NCI-H69 (cell line): ENCODE measurements at regions not wholly inside any gene's neighbourhood (a gene's known extent, or its start where the extent isn't known, plus 50 kb on each side); places are given as distances from the start of the nearest gene placed in this dataset.

ENCODE experiments used
- DNase-seq: peaks from one replicate; lab custom pipeline; 2025; lab: John Stamatoyannopoulos, UW

DNA sequence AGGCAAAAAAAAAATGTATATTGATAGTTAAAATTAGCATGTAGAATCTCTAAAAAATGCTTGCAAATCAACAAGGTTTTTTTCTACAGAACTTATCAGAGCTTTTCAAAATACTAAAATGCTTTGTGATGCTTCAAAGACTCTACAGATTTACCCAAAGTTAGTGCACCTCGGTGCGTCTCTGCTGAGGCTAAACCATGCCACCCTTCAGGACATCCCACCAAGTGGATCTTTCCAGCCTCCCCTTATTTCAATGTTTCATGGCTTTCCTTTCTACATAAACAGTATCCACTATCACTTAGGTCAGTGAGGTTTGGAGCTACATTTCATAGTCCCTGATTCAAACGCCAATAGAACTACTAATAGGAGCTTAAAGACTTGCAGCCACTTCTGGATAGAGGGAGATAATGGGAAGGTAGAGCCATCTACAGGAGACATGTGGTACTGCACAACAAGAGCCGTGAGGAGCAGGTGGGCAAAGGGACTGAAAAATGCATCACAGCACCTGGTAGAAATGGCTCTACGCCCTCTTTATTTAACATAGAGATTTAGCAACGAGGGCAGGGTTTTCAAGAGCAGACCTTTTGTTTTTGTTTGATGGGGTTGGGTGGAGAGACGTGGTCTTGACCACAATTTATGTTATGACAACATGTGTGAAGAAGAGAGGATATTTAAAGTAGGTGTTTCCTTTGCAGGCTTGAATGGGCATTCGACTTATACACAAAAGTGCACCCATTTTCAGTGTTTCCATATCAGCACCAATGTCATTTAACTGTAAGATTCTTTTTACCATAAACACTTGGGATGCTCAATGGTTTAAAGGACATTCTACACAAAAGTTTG lies 56.1 kb upstream of the SLC35G4 start:
- DNase-seq = peak; percentile 56

GRCh38 chr18:11548916-11549551 lies 60.4 kb upstream of the SLC35G4 start:
- DNase-seq = no peak

DNA sequence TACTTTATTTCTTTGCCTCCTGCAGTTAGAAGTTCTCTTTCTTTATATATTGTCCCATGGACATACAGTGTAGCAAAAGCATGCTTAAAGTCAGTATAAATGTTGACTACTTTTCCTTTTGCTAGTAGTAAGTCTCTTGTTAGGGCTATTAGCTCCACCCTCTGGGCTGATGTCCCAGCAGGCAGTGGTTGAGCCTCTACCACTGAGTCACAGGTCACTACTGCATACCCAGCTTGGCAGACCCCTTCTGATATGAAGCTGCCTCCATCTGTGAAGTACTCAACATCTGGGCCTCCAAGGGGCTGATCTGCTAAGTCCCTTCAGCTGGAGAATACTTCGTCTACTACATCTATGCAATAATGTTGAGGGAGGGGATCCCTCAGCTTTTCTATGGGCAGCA lies 61.0 kb upstream of the SLC35G4 start:
- DNase-seq = no peak

DNA sequence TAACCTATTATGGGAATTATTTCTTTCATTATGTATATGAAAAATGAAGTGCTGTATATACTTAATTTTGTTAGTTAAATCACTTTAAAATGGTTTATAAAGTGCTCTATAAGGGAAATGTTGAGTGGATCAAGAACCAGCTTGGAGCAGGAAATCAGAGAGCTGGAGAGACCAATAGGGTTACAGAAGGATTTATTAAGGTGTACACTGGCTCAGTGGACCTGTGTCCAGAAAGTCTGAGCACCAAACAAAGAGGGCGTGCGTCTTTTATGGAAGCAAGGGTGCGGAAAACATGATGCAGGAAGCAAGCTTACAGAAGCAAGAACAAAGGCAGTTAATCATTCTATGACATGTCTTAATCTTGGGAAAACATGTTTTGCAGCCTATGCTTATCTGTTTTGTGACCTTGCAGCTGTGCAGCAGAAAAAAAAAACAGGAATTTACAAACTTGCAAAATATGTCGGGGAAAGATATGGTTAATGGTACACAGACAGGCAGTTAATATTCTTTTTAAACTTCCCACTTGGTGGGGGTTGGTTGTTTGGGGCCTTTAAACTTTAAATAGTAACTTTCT lies 65.2 kb upstream of the SLC35G4 start:
- no peak for DNase-seq

- no peak for DNase-seq
Measured at GRCh38 chr18:11541179-11541578, 68.2 kb upstream of the SLC35G4 start.

DNA sequence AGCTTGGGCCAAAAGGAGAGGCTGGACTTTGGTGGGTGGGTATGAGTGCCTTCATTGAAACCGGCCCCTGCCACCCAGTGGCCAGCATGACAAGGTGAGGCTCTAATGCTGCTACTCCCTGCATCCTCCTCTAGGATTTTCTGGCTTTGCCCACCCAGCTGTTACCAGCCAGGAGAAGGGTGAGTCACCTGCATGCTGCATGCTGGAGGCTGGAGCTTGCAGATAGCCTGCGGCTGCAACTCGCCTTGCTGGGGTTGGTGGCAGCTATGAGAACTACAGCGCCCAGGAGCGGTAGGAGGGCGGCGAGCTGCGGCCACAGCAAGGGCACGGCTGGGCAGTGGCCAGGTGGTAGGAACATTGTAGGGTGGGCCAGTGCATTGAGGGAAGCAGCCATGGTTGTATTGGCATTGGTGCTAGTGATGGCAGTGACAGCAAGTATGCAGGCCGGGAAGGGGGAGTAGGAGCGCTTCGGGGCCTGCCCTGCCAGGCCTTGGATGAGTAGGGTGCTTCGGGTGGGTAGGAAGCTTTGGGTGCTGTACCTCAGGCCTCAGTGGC lies 75.4 kb upstream of the SLC35G4 start:
- DNase-seq = no peak

- DNase-seq = no peak
Measured at GRCh38 chr18:11533513-11533890, 75.9 kb upstream of the SLC35G4 start.

GRCh38 chr18:11532758-11533512 lies 76.5 kb upstream of the SLC35G4 start:
- DNase-seq = no peak

DNA sequence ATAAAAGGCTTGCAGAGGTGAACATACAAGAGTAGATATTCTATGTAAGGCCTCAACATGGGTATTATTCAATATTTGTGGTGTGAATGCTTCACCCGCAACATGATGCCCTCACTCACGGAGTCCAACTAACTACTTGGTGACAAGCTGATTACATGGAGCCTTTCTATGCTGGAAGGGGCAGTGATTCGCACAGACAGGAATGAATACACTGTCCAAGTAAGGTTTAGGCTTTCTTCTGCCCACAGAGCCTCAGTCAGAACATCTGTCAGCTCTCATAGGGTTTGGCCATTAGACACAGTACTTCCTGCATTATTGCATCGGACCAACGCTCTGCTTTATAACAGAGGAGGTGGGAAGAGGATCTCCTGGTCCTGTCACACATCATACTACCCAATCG lies 80.3 kb upstream of the SLC35G4 start:
- DNase-seq = no peak

- no peak for DNase-seq
Measured at GRCh38 chr18:11526675-11527074, 82.7 kb upstream of the SLC35G4 start.

- DNase-seq = no peak
Measured at GRCh38 chr18:11523804-11524203, 85.6 kb upstream of the SLC35G4 start.

GRCh38 chr18:11522992-11523391 lies 86.4 kb upstream of the SLC35G4 start:
- no peak for DNase-seq

GRCh38 chr18:11521853-11522252 lies 87.5 kb upstream of the SLC35G4 start:
- no peak for DNase-seq

GRCh38 chr18:11520536-11520935 lies 88.9 kb upstream of the SLC35G4 start:
- DNase-seq = no peak

- DNase-seq = peak; percentile 70
Measured at GRCh38 chr18:11518788-11519685, 90.4 kb upstream of the SLC35G4 start.

- no peak for DNase-seq
Measured at GRCh38 chr18:11517704-11518103, 91.7 kb upstream of the SLC35G4 start.

- DNase-seq = no peak
Measured at GRCh38 chr18:11516751-11517503, 92.5 kb upstream of the SLC35G4 start.

- DNase-seq = no peak
Measured at GRCh38 chr18:11514267-11514666, 95.1 kb upstream of the SLC35G4 start.

DNA sequence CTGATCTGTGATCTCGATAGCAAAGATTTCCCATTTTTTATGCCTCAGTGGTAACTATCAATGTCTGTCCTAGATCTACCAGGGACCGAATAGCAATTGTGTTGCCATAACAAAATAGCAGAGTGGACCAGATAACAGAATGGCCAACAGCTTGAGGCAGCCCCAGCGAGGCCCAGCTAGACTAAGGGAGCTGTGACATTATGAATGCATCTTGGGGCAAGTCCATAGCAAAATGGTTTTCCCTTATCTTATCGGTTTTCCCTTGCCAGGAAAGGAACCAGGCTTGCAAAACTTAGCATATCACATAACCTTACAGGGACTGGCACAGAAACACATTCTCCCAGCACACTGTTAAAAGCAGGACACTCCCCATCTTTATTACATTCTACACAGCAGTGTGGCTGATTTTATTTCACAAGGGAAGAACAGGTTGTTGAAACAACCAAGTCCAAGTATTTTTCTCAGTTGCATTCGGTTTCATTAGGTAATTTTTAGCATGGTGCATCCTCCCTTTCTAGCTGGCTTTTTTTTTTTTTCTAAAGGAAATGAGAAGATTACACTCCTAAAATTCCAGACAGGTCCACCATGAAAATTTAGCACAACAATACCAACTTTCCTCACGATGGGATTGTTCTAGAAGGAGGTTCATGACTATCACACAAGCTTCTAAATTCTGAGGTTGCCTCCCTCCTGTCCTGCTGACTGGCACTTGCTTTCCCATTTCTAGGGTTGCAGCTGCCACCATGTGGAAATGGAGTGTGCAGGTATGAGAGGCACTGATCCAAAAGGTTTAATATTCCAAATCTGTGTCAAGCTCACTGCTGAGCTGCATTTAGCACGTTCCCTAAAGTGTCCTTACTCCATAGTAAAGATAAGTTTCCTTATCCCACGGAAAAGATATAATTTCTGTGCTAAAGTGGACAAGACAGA lies 97.0 kb upstream of the SLC35G4 start:
- no peak for DNase-seq
